B cell (primary cell): ENCODE measurements at regions not wholly inside any gene's neighbourhood (a gene's known extent, or its start where the extent isn't known, plus 50 kb on each side); places are given as distances from the start of the nearest gene placed in this dataset.

Source experiments
- ATAC-seq: fragments of 200-7000 bp; cut with Tn5 transposase; one replicate; pipeline ENCODE4 v1.10.0; 2021; ENCODE audit warnings: low read depth, mild to moderate bottlenecking, moderate number of reproducible peaks, moderate library complexity
- CTCF ChIA-PET: fragments of 350-600 bp; sonication (Branson Sonifier 250); formaldehyde crosslinking; loops from one replicate; lab custom pipeline; 2021; ENCODE audit warnings: antibody characterized with exemption, inconsistent platforms; lab: Charles Lee
- POLR2A ChIA-PET: fragments of 350-600 bp; sonication (Branson Sonifier 250); formaldehyde crosslinking; loops from one replicate; lab custom pipeline; 2021; ENCODE audit warnings: antibody characterized with exemption; lab: Charles Lee
- DNase-seq: peaks from one replicate; pipeline ENCODE4 v3.0.0; 2013
- H2AFZ ChIP-seq: 2 replicates; pipeline ENCODE4 v1.6.1; 2012; ENCODE audit warnings: mild to moderate bottlenecking, low read depth, low read length; ENCODE audit not compliant: insufficient read depth, poor library complexity, severe bottlenecking
- H3K27ac ChIP-seq, 2 donors: 1 replicate in 1 of 2; 2 replicates in 1 of 2; pipeline ENCODE4 v1.5.1; 2012 to 2013; ENCODE audit warnings: low read length in 2 of 2, mild to moderate bottlenecking in 2 of 2, moderate library complexity in 1 of 2
- H3K27me3 ChIP-seq, 4 experiments: fragments of 200-600 bp in 1 of 4; sonication (generic) in 1 of 4; replicated peaks in 1 of 4; 1 replicate in 2 of 4; 2 replicates in 2 of 4; pipeline versions ENCODE4 v1.6.1 to v1.7.0; 2013 to 2016; ENCODE audit warnings: low read length in 3 of 4, mild to moderate bottlenecking in 2 of 4, mixed read lengths in 1 of 4, moderate library complexity in 1 of 4; ENCODE audit not compliant: insufficient read depth in 4 of 4, control insufficient read depth in 3 of 4; ENCODE audit errors: control extremely low read depth in 1 of 4
- H3K36me3 ChIP-seq, 2 experiments: replicated peaks in 1 of 2; 1 replicate in 1 of 2; 2 replicates in 1 of 2; pipeline versions ENCODE4 v1.6.1 to v1.7.1; 2013; ENCODE audit warnings: low read length in 1 of 2; ENCODE audit not compliant: insufficient read depth in 2 of 2, control insufficient read depth in 1 of 2; ENCODE audit errors: control extremely low read depth in 1 of 2, extremely low read depth in 1 of 2
- H3K4me1 ChIP-seq, 2 donors: fragments of 200-600 bp in 1 of 2; sonication (generic) in 1 of 2; 1 replicate in 1 of 2; 2 replicates in 1 of 2; pipeline versions ENCODE4 v1.5.1 to v1.6.1; 2013 to 2017; ENCODE audit warnings: low read length in 2 of 2; ENCODE audit not compliant: control insufficient read depth in 2 of 2, insufficient read depth in 2 of 2
- H3K4me2 ChIP-seq: replicated peaks from 2 replicates; pipeline ENCODE3; 2012; ENCODE audit warnings: mild to moderate bottlenecking, low read depth, low read length; ENCODE audit not compliant: poor library complexity, severe bottlenecking
- H3K4me3 ChIP-seq, 5 experiments: fragments of 200-600 bp in 1 of 5; sonication (generic) in 1 of 5; 1 replicate in 3 of 5; 2 replicates in 2 of 5; pipeline versions ENCODE4 v1.5.1 to v1.7.0; 2011 to 2016; ENCODE audit warnings: low read length in 4 of 5, mild to moderate bottlenecking in 4 of 5, low read depth in 2 of 5, control low read depth in 1 of 5, moderate library complexity in 1 of 5; ENCODE audit not compliant: insufficient read depth in 1 of 5; ENCODE audit errors: control extremely low read depth in 1 of 5, extremely low read depth in 1 of 5
- H3K79me2 ChIP-seq: fragments of 200-600 bp; sonication (generic); one replicate; pipeline ENCODE4 v1.6.0; 2016; ENCODE audit warnings: low read length; ENCODE audit not compliant: control insufficient read depth, insufficient read depth
- H3K9ac ChIP-seq: fragments of 200-600 bp; sonication (generic); 2 replicates; pipeline ENCODE4 v1.6.1; 2017; ENCODE audit warnings: mild to moderate bottlenecking, low read length, moderate library complexity
- H3K9me3 ChIP-seq, 3 donors: one replicate each; pipeline versions ENCODE4 v1.6.1 to v1.7.1; 2013; ENCODE audit warnings: low read length in 2 of 3; ENCODE audit not compliant: control insufficient read depth in 2 of 3, insufficient read depth in 1 of 3; ENCODE audit errors: control extremely low read depth in 1 of 3
- H4K20me1 ChIP-seq: 2 replicates; pipeline ENCODE4 v1.6.0; 2012; ENCODE audit warnings: mild to moderate bottlenecking, low read length; ENCODE audit not compliant: insufficient read depth, control insufficient read depth, poor library complexity, severe bottlenecking
- H3K27ac Mint-ChIP-seq: one replicate; pipeline ENCODE4 v1.8.0; 2021; ENCODE audit warnings: mixed read lengths
- H3K27me3 Mint-ChIP-seq: one replicate; pipeline ENCODE4 v1.8.0; 2021; ENCODE audit warnings: mixed read lengths
- H3K4me1 Mint-ChIP-seq: one replicate; pipeline ENCODE4 v1.8.0; 2021; ENCODE audit warnings: mixed read lengths
- H3K4me3 Mint-ChIP-seq: one replicate; pipeline ENCODE4 v1.8.0; 2021; ENCODE audit warnings: mixed read lengths
- H3K9me3 Mint-ChIP-seq: one replicate; pipeline ENCODE4 v1.8.0; 2022; ENCODE audit warnings: mixed read lengths; ENCODE audit not compliant: insufficient read depth
- EZH2 ChIP-seq: IDR thresholded peaks from 2 replicates; pipeline ENCODE4 v1.6.1; 2012; ENCODE audit warnings: borderline replicate concordance, low read depth, mild to moderate bottlenecking, moderate library complexity, low read length; ENCODE audit not compliant: insufficient read depth, poor library complexity, severe bottlenecking
- WGBS: methylation state at CpG from one replicate; pipeline ENCODE4 v1.1.5; 2013; ENCODE audit warnings: missing lambda C conversion rate; ENCODE audit not compliant: insufficient coverage; 5-methylcytosine and 5-hydroxymethylcytosine counted together
- intact Hi-C: fragments of 100-400 bp; cut with micrococcal nuclease; formaldehyde crosslinking; loops from one replicate; pipeline ENCODE4 v1.10.0; 2022
- TF ChIP-seq, protein P1 (sequence below): fragments of 200-600 bp; IDR thresholded peaks from one replicate; pipeline ENCODE4 v1.8.0; 2022; ENCODE audit warnings: antibody characterized with exemption, mild to moderate bottlenecking

- ATAC-seq (no peak), DNase-seq (no peak)
- no peaks in the 10 kb centered on the region for H3K27me3 Mint-ChIP-seq
- H3K36me3 ChIP-seq: no peaks in the 10 kb centered on the region
- H3K27ac Mint-ChIP-seq: no peak overlapping the region
- ChIA-PET CTCF (no interaction called here), POLR2A (no interaction called here)
- H2AFZ ChIP-seq: no peak overlapping the region
- no peak overlapping the region for H3K4me3 Mint-ChIP-seq
- no peak overlapping the region for H3K4me2 ChIP-seq
- TF ChIP-seq, protein P1, sequence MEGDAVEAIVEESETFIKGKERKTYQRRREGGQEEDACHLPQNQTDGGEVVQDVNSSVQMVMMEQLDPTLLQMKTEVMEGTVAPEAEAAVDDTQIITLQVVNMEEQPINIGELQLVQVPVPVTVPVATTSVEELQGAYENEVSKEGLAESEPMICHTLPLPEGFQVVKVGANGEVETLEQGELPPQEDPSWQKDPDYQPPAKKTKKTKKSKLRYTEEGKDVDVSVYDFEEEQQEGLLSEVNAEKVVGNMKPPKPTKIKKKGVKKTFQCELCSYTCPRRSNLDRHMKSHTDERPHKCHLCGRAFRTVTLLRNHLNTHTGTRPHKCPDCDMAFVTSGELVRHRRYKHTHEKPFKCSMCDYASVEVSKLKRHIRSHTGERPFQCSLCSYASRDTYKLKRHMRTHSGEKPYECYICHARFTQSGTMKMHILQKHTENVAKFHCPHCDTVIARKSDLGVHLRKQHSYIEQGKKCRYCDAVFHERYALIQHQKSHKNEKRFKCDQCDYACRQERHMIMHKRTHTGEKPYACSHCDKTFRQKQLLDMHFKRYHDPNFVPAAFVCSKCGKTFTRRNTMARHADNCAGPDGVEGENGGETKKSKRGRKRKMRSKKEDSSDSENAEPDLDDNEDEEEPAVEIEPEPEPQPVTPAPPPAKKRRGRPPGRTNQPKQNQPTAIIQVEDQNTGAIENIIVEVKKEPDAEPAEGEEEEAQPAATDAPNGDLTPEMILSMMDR: no peak
- no peaks in the 10 kb centered on the region for H3K4me1 ChIP-seq
- H4K20me1 ChIP-seq: no peaks in the 10 kb centered on the region
- H3K9me3 Mint-ChIP-seq: no peaks in the 10 kb centered on the region
- H3K9ac ChIP-seq: no peak overlapping the region
- no peaks in the 10 kb centered on the region for H3K4me1 Mint-ChIP-seq
- H3K4me3 ChIP-seq: no peak overlapping the region
- no peaks in the 10 kb centered on the region for H3K9me3 ChIP-seq
- intact Hi-C loops: no loop called here
- no peaks in the 10 kb centered on the region for H3K79me2 ChIP-seq
- WGBS: 100% methylated on average over 1 of the region's 3 CpGs
- H3K27me3 ChIP-seq: no peaks in the 10 kb centered on the region
- no peak overlapping the region for H3K27ac ChIP-seq
These were observed 150.2 kb upstream of the EEA1 start for GRCh38 chr12:93079271-93079670.

DNA sequence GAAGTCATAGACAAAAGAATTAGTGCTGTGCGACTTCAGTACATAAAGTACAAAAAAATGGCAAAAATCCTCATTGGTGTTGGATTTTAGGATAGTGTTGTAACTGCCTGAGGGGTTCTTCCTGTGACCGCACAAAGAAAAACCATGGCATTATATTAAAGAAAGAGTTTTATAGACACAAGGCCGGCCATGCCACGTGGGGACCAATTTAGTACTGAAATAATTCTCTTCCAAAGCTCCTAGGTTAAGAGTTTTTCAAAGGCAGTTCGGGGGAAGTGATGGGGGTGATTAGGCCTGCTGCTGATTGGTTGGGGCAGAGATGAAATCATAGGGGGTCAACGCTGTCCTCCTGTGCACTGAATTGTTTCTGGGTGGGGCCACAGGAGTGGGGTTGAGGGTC lies 150.9 kb upstream of the EEA1 start:
- Histone ChIP-seq H4K20me1 (no peaks in the 10 kb centered on the region), H3K9ac (no peak overlapping the region), H3K4me3 (no peak overlapping the region), H3K27me3 (no peaks in the 10 kb centered on the region), H3K79me2 (no peaks in the 10 kb centered on the region), H2AFZ (no peak overlapping the region), H3K36me3 (no peaks in the 10 kb centered on the region), H3K4me2 (no peak overlapping the region), H3K27ac (no peak overlapping the region), H3K9me3 (no peaks in the 10 kb centered on the region), H3K4me1 (no peaks in the 10 kb centered on the region)
- ATAC-seq: no peak
- Mint-ChIP-seq H3K4me1 (no peaks in the 10 kb centered on the region), H3K27ac (no peak overlapping the region), H3K9me3 (no peaks in the 10 kb centered on the region), H3K27me3 (no peaks in the 10 kb centered on the region), H3K4me3 (no peak overlapping the region)
- TF ChIP-seq, protein P1: no peak
- no peak for TF ChIP-seq EZH2
- WGBS: 83% methylated on average over 5 of the region's 6 CpGs
- DNase-seq: no peak
- POLR2A ChIA-PET: no interaction called here
- CTCF ChIA-PET: interaction anchor here (1.4 kb wide), 1 partner anchor 18 kb away, joined by 3 read pairs; no protein-coding TSS in a partner anchor
- intact Hi-C loops: no loop called here
